Neuron (in vitro differentiated cells): ENCODE measurements at regions not wholly inside any gene's neighbourhood (a gene's known extent, or its start where the extent isn't known, plus 50 kb on each side); places are given as distances from the start of the nearest gene placed in this dataset.
"Not testable (repeated sequence)": the region's sequence is repeated elsewhere in the genome, so short reads cannot be mapped to it uniquely, and the experiment has no call there.

Experiments
- H2AFZ ChIP-seq: one replicate; pipeline ENCODE4 v1.6.1; 2013; ENCODE audit warnings: low read depth, mild to moderate bottlenecking, inconsistent platforms, low read length, moderate library complexity
- H3K27me3 ChIP-seq: one replicate; pipeline ENCODE4 v1.6.1; 2013; ENCODE audit warnings: low read length; ENCODE audit not compliant: insufficient read depth
- H3K36me3 ChIP-seq: one replicate; pipeline ENCODE4 v1.6.1; 2013; ENCODE audit warnings: low read length; ENCODE audit not compliant: insufficient read depth
- H3K4me1 ChIP-seq: one replicate; pipeline ENCODE4 v1.6.1; 2013; ENCODE audit warnings: low read length; ENCODE audit not compliant: insufficient read depth
- H3K4me3 ChIP-seq: 2 replicates; pipeline ENCODE4 v1.5.1; 2013; ENCODE audit warnings: mild to moderate bottlenecking, low read length, moderate library complexity
- H3K9me3 ChIP-seq: one replicate; pipeline ENCODE4 v1.6.1; 2013; ENCODE audit warnings: low read length

- Histone ChIP-seq H3K4me3 (no peak overlapping the region), H3K9me3 (no peaks in the 10 kb centered on the region), H3K4me1 (peaks cover 6% of the 10 kb centered on the region), H2AFZ (no peak overlapping the region), H3K27me3 (no peaks in the 10 kb centered on the region), H3K36me3 (no peaks in the 10 kb centered on the region)
These were observed 223.2 kb downstream of the TLR4 start for GRCh38 chr9:117927354-117927753.

GRCh38 chr9:117929868-117930267 lies 225.7 kb downstream of the TLR4 start:
- Histone ChIP-seq H2AFZ (no peak overlapping the region), H3K4me1 (peaks cover 8% of the 10 kb centered on the region), H3K9me3 (no peaks in the 10 kb centered on the region), H3K36me3 (no peaks in the 10 kb centered on the region), H3K4me3 (no peak overlapping the region), H3K27me3 (no peaks in the 10 kb centered on the region)

GRCh38 chr9:117932585-117932984 lies 228.4 kb downstream of the TLR4 start:
- Histone ChIP-seq H3K4me3 (no peak overlapping the region), H3K4me1 (peaks cover 3% of the 10 kb centered on the region), H3K36me3 (no peaks in the 10 kb centered on the region), H3K9me3 (no peaks in the 10 kb centered on the region), H2AFZ (no peak overlapping the region), H3K27me3 (no peaks in the 10 kb centered on the region)

- Histone ChIP-seq H3K9me3 (no peaks in the 10 kb centered on the region), H2AFZ (no peak overlapping the region), H3K36me3 (no peaks in the 10 kb centered on the region), H3K4me3 (no peak overlapping the region), H3K4me1 (peaks cover 13% of the 10 kb centered on the region), H3K27me3 (no peaks in the 10 kb centered on the region)
These were observed 232.3 kb downstream of the TLR4 start for GRCh38 chr9:117936185-117937130.

GRCh38 chr9:117938086-117938485 lies 233.9 kb downstream of the TLR4 start:
- Histone ChIP-seq H3K4me3 (no peak overlapping the region), H3K36me3 (no peaks in the 10 kb centered on the region), H2AFZ (no peak overlapping the region), H3K9me3 (no peaks in the 10 kb centered on the region), H3K4me1 (peaks cover 13% of the 10 kb centered on the region), H3K27me3 (no peaks in the 10 kb centered on the region)

GRCh38 chr9:117938896-117939295 lies 234.7 kb downstream of the TLR4 start:
- Histone ChIP-seq H2AFZ (no peak overlapping the region), H3K36me3 (no peaks in the 10 kb centered on the region), H3K4me1 (peaks cover 13% of the 10 kb centered on the region), H3K27me3 (no peaks in the 10 kb centered on the region), H3K4me3 (no peak overlapping the region), H3K9me3 (no peaks in the 10 kb centered on the region)

GRCh38 chr9:117944750-117945149 lies 240.5 kb downstream of the TLR4 start:
- H3K4me3 ChIP-seq, H3K9me3 ChIP-seq, H3K27me3 ChIP-seq, H3K4me1 ChIP-seq, H3K36me3 ChIP-seq: not testable (repeated sequence)
- H2AFZ ChIP-seq = peak overlapping the region; percentile 54

GRCh38 chr9:117945286-117945685 lies 241.1 kb downstream of the TLR4 start:
- peaks cover 5% of the 10 kb centered on the region for H3K4me1 ChIP-seq
- H2AFZ ChIP-seq = no peak overlapping the region
- H3K27me3 ChIP-seq = no peaks in the 10 kb centered on the region
- no peaks in the 10 kb centered on the region for H3K36me3 ChIP-seq
- no peaks in the 10 kb centered on the region for H3K9me3 ChIP-seq
- H3K4me3 ChIP-seq = no peak overlapping the region

GRCh38 chr9:117951127-117951526 lies 246.9 kb downstream of the TLR4 start:
- Histone ChIP-seq H3K4me3 (no peak overlapping the region), H3K4me1 (no peaks in the 10 kb centered on the region), H3K27me3 (no peaks in the 10 kb centered on the region), H3K9me3 (no peaks in the 10 kb centered on the region), H2AFZ (no peak overlapping the region), H3K36me3 (no peaks in the 10 kb centered on the region)

GRCh38 chr9:117952581-117952980 lies 248.4 kb downstream of the TLR4 start:
- H3K36me3 ChIP-seq = no peaks in the 10 kb centered on the region
- H3K9me3 ChIP-seq = no peaks in the 10 kb centered on the region
- H3K4me3 ChIP-seq = no peak overlapping the region
- no peak overlapping the region for H2AFZ ChIP-seq
- H3K4me1 ChIP-seq = no peaks in the 10 kb centered on the region
- H3K27me3 ChIP-seq = no peaks in the 10 kb centered on the region

GRCh38 chr9:117957267-117957666 lies 253.1 kb downstream of the TLR4 start:
- Histone ChIP-seq H3K9me3 (no peaks in the 10 kb centered on the region), H3K4me1 (peaks cover 23% of the 10 kb centered on the region), H3K27me3 (no peaks in the 10 kb centered on the region), H2AFZ (no peak overlapping the region), H3K4me3 (no peak overlapping the region), H3K36me3 (no peaks in the 10 kb centered on the region)

- Histone ChIP-seq H3K4me3 (no peak overlapping the region), H2AFZ (no peak overlapping the region), H3K36me3 (no peaks in the 10 kb centered on the region), H3K27me3 (no peaks in the 10 kb centered on the region), H3K9me3 (no peaks in the 10 kb centered on the region), H3K4me1 (peaks cover 23% of the 10 kb centered on the region)
These were observed 254.5 kb downstream of the TLR4 start for GRCh38 chr9:117958726-117959125.

GRCh38 chr9:117963493-117964090 lies 259.4 kb downstream of the TLR4 start:
- H3K4me3 ChIP-seq = no peak overlapping the region
- H2AFZ ChIP-seq = no peak overlapping the region
- no peaks in the 10 kb centered on the region for H3K9me3 ChIP-seq
- H3K4me1 ChIP-seq = peaks cover 20% of the 10 kb centered on the region
- no peaks in the 10 kb centered on the region for H3K36me3 ChIP-seq
- H3K27me3 ChIP-seq = no peaks in the 10 kb centered on the region
